Lower leg skin (tissue), 4 donors: ENCODE measurements at regions not wholly inside any gene's neighbourhood (a gene's known extent, or its start where the extent isn't known, plus 50 kb on each side); places are given as distances from the start of the nearest gene placed in this dataset.

Experiments
- DNase-seq, 2 donors: peaks; one replicate each; pipeline ENCODE4 v3.0.0-alpha.2; 2019; ENCODE audit warnings: low spot score in 2 of 2
- H3K4me3 ChIP-seq: fragments of 200-600 bp; sonication (generic); 2 replicates; pipeline ENCODE4 v1.5.1; 2017; ENCODE audit warnings: mild to moderate bottlenecking, low read depth; ENCODE audit not compliant: poor library complexity, severe bottlenecking
- CTCF ChIP-seq, 3 donors: fragments of 450-650 bp; IDR thresholded peaks; one replicate each; pipeline ENCODE4 v1.5.1; 2016; ENCODE audit warnings: antibody characterized with exemption in 3 of 3, mild to moderate bottlenecking in 3 of 3, moderate library complexity in 2 of 3
- POLR2A ChIP-seq, 2 donors: fragments of 450-650 bp; IDR thresholded peaks; one replicate each; pipeline ENCODE4 v1.6.1; 2016 to 2017; ENCODE audit warnings: antibody characterized with exemption in 2 of 2, mild to moderate bottlenecking in 1 of 2, moderate library complexity in 1 of 2
- whole genome bisulfite sequencing, 2 donors: methylation state at CpG; one replicate each; pipeline ENCODE4 v1.1.5; 2018; 5-methylcytosine and 5-hydroxymethylcytosine counted together
- intact Hi-C: fragments of 100-400 bp; cut with DNase I; formaldehyde crosslinking; loops from one replicate; pipeline ENCODE4 v1.15.0; 2023; ENCODE audit warnings: low total_unique reads

GRCh38 chrX:46366381-46367207, 178.6 kb downstream of the ZNF674 start:
- intact Hi-C loops, result no loop called here
- WGBS, 2 donors, result 81 to 94% methylated on average over 2 of the region's 2 CpGs
- DNase-seq, result no peak
- TF ChIP-seq CTCF (IDR thresholded peaks at IDR 0.05) (no peak), POLR2A (IDR thresholded peaks at IDR 0.05) (no peak)
- H3K4me3 ChIP-seq, result no peak overlapping the region

- intact Hi-C loops, result no loop called here
- WGBS, 2 donors, result 78 to 93% methylated on average over 1 of the region's 1 CpG
- no peak for TF ChIP-seq POLR2A (IDR thresholded peaks at IDR 0.05)
- TF ChIP-seq CTCF (IDR thresholded peaks at IDR 0.05), result no peak
- H3K4me3 ChIP-seq, result no peak overlapping the region
- DNase-seq, result no peak
These were observed 190.7 kb downstream of the ZNF674 start for GRCh38 chrX:46354481-46354880.

GRCh38 chrX:46341767-46342322, 203.4 kb downstream of the ZNF674 start:
- no peak for DNase-seq
- no peak for TF ChIP-seq CTCF (IDR thresholded peaks at IDR 0.05)
- TF ChIP-seq POLR2A (IDR thresholded peaks at IDR 0.05), result no peak
- H3K4me3 ChIP-seq, result no peak overlapping the region
- WGBS, 2 donors, result 72 to 81% methylated on average over 1 of the region's 1 CpG
- intact Hi-C loops, result no loop called here

- no peak for TF ChIP-seq POLR2A (IDR thresholded peaks at IDR 0.05)
- TF ChIP-seq CTCF (IDR thresholded peaks at IDR 0.05), result no peak
- H3K4me3 ChIP-seq, result no peak overlapping the region
- intact Hi-C loops, result no loop called here
- DNase-seq, result no peak
These were observed 204.5 kb downstream of the ZNF674 start for GRCh38 chrX:46340696-46341095.

GRCh38 chrX:46333550-46333949, 211.7 kb downstream of the ZNF674 start:
- intact Hi-C loops, result no loop called here
- WGBS, 2 donors, result 53 to 73% methylated on average over 4 to 5 of the region's 5 CpGs
- TF ChIP-seq CTCF (IDR thresholded peaks at IDR 0.05), result no peak
- no peak for TF ChIP-seq POLR2A (IDR thresholded peaks at IDR 0.05)

More at GRCh38 chrX:46333550-46333949, 211.7 kb downstream of the ZNF674 start:
- no peak overlapping the region for H3K4me3 ChIP-seq
- no peak for DNase-seq
